ENCODE measurements at regions not wholly inside any gene's neighbourhood (a gene's known extent, or its start where the extent isn't known, plus 50 kb on each side); places are given as distances from the start of the nearest gene placed in this dataset.

- TF ChIP-seq POLR2A (IDR thresholded peaks at IDR 0.05) (no peak), CTCF (IDR thresholded peaks at IDR 0.05 in 8 of 11, conservative IDR thresholded peaks at IDR 0.05 in 3 of 11) (no peak), POLR2AphosphoS5 (IDR thresholded peaks at IDR 0.05) (no peak)
Measured at GRCh38 chr2:153105829-153106578, 372.6 kb downstream of the RPRM start.

Data from spleen (tissue), 7 donors.